ENCODE measurements at regions not wholly inside any gene's neighbourhood (a gene's known extent, or its start where the extent isn't known, plus 50 kb on each side); places are given as distances from the start of the nearest gene placed in this dataset.
"Not testable (repeated sequence)": the region's sequence is repeated elsewhere in the genome, so short reads cannot be mapped to it uniquely, and the experiment has no call there.

DNA sequence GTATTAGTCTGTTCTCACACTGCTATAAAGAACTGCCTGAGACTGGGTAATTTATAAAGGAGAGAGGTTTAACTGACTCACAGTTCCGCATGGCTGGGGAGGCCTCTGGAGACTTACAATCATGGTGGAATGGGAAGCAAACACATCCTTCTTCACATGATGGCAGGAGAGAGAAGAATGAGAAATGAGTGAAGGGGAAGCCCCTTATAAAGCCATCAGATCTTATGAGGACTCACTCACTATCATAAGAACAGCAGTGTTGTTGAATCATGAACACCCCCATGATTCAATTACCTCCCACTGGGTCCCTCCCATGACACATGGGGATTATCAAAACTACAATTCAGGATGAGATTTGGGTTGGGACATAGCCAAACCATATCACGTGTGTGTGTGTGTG, 1764.4 kb upstream of the SEL1L start:
- not testable (repeated sequence) for TF ChIP-seq POLR2A (IDR thresholded peaks at IDR 0.05; ENCODE audit: low read depth, low read length); POLR2AphosphoS5 (IDR thresholded peaks at IDR 0.05; ENCODE audit: low read depth, low read length); TAF1 (IDR thresholded peaks at IDR 0.05; ENCODE audit: borderline replicate concordance, low read depth, low read length)
